ENCODE measurements at regions not wholly inside any gene's neighbourhood (a gene's known extent, or its start where the extent isn't known, plus 50 kb on each side); places are given as distances from the start of the nearest gene placed in this dataset.

- no peak for DNase-seq
These were observed 60.0 kb upstream of the ELK3 start for GRCh38 chr12:96134200-96134599.

DNA sequence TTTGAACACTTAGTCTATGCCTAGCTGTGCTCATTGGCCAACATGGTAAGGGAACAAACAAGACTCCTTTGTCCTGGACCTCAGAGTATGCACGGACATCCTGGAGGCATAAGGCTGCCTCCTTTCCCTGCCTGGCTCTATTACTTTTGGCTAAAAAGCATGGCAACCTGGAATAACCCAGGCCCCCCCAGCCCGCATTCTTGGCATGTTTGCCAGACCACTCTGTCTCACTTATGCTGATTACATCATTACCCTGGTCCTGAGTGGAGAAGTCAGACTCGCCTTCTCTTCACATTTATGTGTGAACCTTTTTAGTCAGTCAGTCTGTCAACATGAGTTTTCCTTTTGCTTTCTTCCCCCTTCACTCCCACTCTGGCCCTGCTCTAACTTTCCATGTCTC is 58.0 kb upstream of the ELK3 start:
- no peak for DNase-seq

GRCh38 chr12:96136725-96137378 is 57.3 kb upstream of the ELK3 start:
- no peak for DNase-seq

GRCh38 chr12:96140174-96140573 is 54.0 kb upstream of the ELK3 start:
- DNase-seq, result no peak

DNA sequence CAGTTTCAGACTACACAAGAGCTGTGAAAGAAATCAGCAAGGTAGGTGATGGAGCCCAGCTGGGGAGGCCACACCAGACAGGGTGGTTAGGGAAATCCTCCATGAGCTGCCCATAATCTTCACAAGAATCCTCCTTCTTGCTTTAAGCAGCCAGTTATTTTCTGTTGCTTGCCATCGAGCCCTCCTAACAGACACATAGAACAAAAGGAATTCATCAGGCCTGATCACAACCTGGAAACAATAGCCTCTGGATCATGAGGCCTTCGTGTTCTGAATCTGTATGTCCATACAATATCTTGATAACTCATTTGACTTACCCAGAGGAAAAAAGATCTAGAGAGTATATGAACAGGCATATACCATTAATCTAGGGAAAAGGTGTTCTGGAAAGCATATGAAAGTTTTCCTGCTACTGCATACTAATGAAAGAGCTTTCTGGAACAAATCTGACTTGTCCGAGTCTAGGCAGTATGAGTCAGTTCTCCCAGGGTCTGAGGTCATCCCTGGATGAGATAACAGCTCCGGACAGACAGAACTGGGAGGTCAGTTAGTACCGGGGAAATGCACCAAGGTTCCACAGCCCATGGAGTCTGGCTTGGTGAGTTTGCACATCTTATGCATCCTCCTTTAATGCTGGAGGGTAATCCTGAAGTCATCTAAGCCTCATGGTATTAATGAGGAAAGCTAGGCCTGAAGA is 52.8 kb upstream of the ELK3 start:
- DNase-seq, result no peak

- DNase-seq, result no peak
These were observed 50.8 kb upstream of the ELK3 start for GRCh38 chr12:96143392-96143791.

DNA sequence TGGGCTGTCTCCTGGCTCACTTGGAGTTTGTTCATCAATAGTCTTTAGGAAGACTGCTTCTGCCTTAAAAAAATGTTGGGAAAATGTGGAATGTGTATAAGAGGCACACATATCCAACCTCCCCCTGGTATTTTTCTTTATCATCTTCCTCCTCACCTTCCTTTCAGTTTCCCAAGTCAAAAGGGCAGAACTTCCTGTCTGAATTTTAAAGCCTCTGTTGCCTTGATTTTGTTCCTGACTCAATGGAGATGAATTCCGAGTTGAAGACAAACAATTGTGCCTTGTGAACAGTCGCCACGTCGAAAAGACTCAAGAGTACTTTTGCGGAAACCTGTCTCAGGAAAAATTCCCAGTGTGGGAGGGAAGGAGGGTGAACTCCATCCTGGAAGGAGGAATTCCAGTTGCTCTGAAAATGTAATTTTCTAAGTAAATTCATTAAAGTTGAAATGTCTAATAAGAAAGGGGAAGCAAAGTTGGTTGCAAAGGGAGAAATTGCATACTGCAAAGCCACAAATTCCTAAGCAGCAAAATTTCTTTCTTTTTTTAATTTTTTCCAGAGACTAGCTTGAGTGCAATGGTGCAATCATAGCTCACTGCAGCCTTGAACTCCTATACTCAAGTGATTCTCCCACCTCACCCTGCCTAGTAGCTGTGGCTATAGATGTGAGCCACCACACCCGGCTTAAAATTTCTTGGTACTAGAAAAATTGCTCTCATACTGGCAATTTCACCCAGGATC is 50.2 kb upstream of the ELK3 start:
- DNase-seq, result no peak

All from NCI-H446 treated with DMSO at 0.1 percent for 48 hours (cell line).